PC-9 (cell line): ENCODE measurements at regions not wholly inside any gene's neighbourhood (a gene's known extent, or its start where the extent isn't known, plus 50 kb on each side); places are given as distances from the start of the nearest gene placed in this dataset.

Source experiments
- BruUV-seq: library from RNA; stranded (reverse); fragments of 400-500 nt; replicated peaks from 2 replicates; lab custom pipeline; 2021; lab: Mats Ljungman, UMichigan
- CTCF ChIA-PET: fragments of 300-600 bp; sonication (Branson Sonifier 250); formaldehyde crosslinking; loops from one replicate; lab custom pipeline; 2022; ENCODE audit warnings: antibody characterized with exemption; lab: Charles Lee
- POLR2A ChIA-PET: fragments of 300-600 bp; sonication (Branson Sonifier 250); formaldehyde crosslinking; loops from one replicate; lab custom pipeline; 2022; ENCODE audit warnings: antibody characterized with exemption; ENCODE audit not compliant: unreplicated experiment; lab: Charles Lee
- DNase-seq, 2 experiments: peaks; one replicate each; pipeline versions ENCODE4 v3.0.0 to v3.0.0-alpha.2; 2015 to 2022; ENCODE audit warnings: mixed read lengths in 1 of 2
- H2AFZ ChIP-seq: fragments of 200-600 bp; sonication (generic); 2 replicates; pipeline ENCODE4 v1.8.1; 2017; ENCODE audit warnings: antibody characterized with exemption
- H3F3A ChIP-seq: fragments of 200-600 bp; sonication (generic); 2 replicates; pipeline ENCODE4 v1.8.1; 2017; ENCODE audit warnings: antibody characterized with exemption, mild to moderate bottlenecking, low read depth; ENCODE audit not compliant: insufficient read depth
- H3K27ac ChIP-seq: fragments of 200-600 bp; sonication (generic); 2 replicates; pipeline ENCODE4 v1.6.1; 2016; ENCODE audit warnings: mixed run types
- H3K27me3 ChIP-seq: fragments of 200-600 bp; sonication (generic); 2 replicates; pipeline ENCODE4 v1.6.1; 2016; ENCODE audit warnings: low read depth, mixed run types; ENCODE audit not compliant: insufficient read depth
- H3K36me3 ChIP-seq: fragments of 200-600 bp; sonication (generic); 2 replicates; pipeline ENCODE4 v1.6.1; 2016; ENCODE audit warnings: low read depth, mixed run types
- H3K4me1 ChIP-seq: fragments of 200-600 bp; sonication (generic); replicated peaks from 2 replicates; pipeline ENCODE4 v1.6.1; 2016; ENCODE audit warnings: mixed run types; ENCODE audit not compliant: insufficient read depth
- H3K4me2 ChIP-seq: fragments of 200-600 bp; sonication (generic); 2 replicates; pipeline ENCODE4 v1.6.1; 2017; ENCODE audit warnings: mixed run types
- H3K4me3 ChIP-seq: fragments of 200-600 bp; sonication (generic); 2 replicates; pipeline ENCODE4 v1.6.1; 2016; ENCODE audit warnings: mixed run types
- H3K79me2 ChIP-seq: fragments of 200-600 bp; sonication (generic); 2 replicates; pipeline ENCODE4 v1.6.1; 2017; ENCODE audit warnings: low read depth, mixed run types
- H3K9me2 ChIP-seq: fragments of 200-600 bp; sonication (generic); 2 replicates; pipeline ENCODE4 v1.8.1; 2017; ENCODE audit warnings: mild to moderate bottlenecking; ENCODE audit not compliant: insufficient read depth
- H3K9me3 ChIP-seq: fragments of 200-600 bp; sonication (generic); 2 replicates; pipeline ENCODE4 v1.8.1; 2016; ENCODE audit warnings: low read depth; ENCODE audit not compliant: insufficient read depth
- H4K20me1 ChIP-seq: fragments of 200-600 bp; sonication (generic); 2 replicates; pipeline ENCODE4 v1.8.1; 2017; ENCODE audit not compliant: insufficient read depth
- EZH2 ChIP-seq: fragments of 200-600 bp; sonication (generic); IDR thresholded peaks from 2 replicates; pipeline ENCODE4 v1.8.0; 2017; ENCODE audit warnings: antibody characterized with exemption, low read depth
- intact Hi-C: fragments of 100-400 bp; cut with micrococcal nuclease; formaldehyde crosslinking; loops from one replicate; pipeline ENCODE4 v1.10.0; 2022; ENCODE audit not compliant: unreplicated experiment
- TF ChIP-seq, protein P1 (sequence below): fragments of 200-600 bp; sonication (generic); conservative IDR thresholded peaks from 2 replicates; pipeline ENCODE4 v1.6.1; 2017; ENCODE audit warnings: mixed run types, antibody characterized with exemption, mild to moderate bottlenecking, moderate library complexity

DNA sequence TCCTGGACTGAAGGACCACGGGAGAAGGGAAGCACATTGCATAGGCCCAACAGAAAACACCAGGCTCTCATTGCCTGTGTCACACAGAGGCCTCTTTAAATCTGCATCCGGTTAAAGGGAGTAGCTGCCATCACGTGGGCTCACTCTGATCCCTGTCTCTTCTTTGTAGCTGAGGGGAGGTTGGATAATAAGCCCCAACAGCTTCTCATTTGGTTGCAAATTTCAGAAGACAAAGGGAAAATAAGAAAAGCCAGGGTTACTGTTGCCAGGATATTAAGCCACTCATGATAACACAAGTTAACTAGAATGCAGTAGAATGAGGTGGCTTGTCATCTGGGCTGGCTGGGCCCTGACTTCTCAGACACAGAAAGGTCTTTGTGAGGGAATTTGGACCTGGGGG, 325.1 kb upstream of the ERCC4 start:
- no peaks in the 10 kb centered on the region for H3K27me3 ChIP-seq
- intact Hi-C loops: no loop called here
- no peak overlapping the region for H2AFZ ChIP-seq
- H3K36me3 ChIP-seq: no peaks in the 10 kb centered on the region
- CTCF ChIA-PET: interaction anchor here (0.5 kb wide), 1 partner anchor 15 kb away, joined by 3 read pairs; no protein-coding TSS in a partner anchor
- no peak for DNase-seq
- H3K9me2 ChIP-seq: no peaks in the 10 kb centered on the region
- TF ChIP-seq, protein P1, sequence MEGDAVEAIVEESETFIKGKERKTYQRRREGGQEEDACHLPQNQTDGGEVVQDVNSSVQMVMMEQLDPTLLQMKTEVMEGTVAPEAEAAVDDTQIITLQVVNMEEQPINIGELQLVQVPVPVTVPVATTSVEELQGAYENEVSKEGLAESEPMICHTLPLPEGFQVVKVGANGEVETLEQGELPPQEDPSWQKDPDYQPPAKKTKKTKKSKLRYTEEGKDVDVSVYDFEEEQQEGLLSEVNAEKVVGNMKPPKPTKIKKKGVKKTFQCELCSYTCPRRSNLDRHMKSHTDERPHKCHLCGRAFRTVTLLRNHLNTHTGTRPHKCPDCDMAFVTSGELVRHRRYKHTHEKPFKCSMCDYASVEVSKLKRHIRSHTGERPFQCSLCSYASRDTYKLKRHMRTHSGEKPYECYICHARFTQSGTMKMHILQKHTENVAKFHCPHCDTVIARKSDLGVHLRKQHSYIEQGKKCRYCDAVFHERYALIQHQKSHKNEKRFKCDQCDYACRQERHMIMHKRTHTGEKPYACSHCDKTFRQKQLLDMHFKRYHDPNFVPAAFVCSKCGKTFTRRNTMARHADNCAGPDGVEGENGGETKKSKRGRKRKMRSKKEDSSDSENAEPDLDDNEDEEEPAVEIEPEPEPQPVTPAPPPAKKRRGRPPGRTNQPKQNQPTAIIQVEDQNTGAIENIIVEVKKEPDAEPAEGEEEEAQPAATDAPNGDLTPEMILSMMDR: no peak
- TF ChIP-seq EZH2: no peak
- no peak overlapping the region for H3K27ac ChIP-seq
- H4K20me1 ChIP-seq: no peaks in the 10 kb centered on the region
- POLR2A ChIA-PET: no interaction called here
- H3F3A ChIP-seq: no peaks in the 10 kb centered on the region
- no peaks in the 10 kb centered on the region for H3K79me2 ChIP-seq
- H3K9me3 ChIP-seq: no peaks in the 10 kb centered on the region
- no peaks in the 10 kb centered on the region for H3K4me1 ChIP-seq
- BruUV-seq: no TSS peak
- H3K4me3 ChIP-seq: no peak overlapping the region
- H3K4me2 ChIP-seq: no peak overlapping the region

DNA sequence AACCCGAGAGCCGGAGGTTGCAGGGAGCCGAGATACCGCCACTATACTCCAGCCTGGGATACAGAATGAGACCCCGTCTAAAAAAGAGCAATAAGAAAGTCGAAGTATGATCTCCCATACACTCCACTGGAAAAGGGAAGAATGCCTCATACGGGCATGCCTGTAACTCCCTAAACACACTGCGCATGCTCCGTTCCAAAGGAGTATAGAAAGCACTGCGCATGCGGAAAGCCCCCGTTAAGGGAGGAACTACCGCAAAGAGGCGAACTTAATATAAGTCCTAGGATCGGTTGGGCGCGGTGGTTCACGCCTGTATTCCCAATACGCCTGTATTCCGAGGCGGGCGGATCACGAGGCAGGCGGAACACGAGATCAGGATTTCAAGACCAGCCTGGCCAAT, 313.1 kb upstream of the ERCC4 start:
- Histone ChIP-seq H3K4me3 (no peak overlapping the region), H3K4me1 (no peaks in the 10 kb centered on the region), H3F3A (no peaks in the 10 kb centered on the region), H2AFZ (no peak overlapping the region), H4K20me1 (no peaks in the 10 kb centered on the region), H3K9me3 (no peaks in the 10 kb centered on the region), H3K9me2 (no peaks in the 10 kb centered on the region), H3K79me2 (no peaks in the 10 kb centered on the region), H3K36me3 (no peaks in the 10 kb centered on the region), H3K4me2 (no peak overlapping the region), H3K27me3 (no peaks in the 10 kb centered on the region), H3K27ac (no peak overlapping the region)
- TF ChIP-seq EZH2: no peak
- TF ChIP-seq, protein P1: no peak
- POLR2A ChIA-PET: no interaction called here
- intact Hi-C loops: no loop called here
- CTCF ChIA-PET: no interaction called here
- BruUV-seq: no TSS peak
- no peak for DNase-seq

DNA sequence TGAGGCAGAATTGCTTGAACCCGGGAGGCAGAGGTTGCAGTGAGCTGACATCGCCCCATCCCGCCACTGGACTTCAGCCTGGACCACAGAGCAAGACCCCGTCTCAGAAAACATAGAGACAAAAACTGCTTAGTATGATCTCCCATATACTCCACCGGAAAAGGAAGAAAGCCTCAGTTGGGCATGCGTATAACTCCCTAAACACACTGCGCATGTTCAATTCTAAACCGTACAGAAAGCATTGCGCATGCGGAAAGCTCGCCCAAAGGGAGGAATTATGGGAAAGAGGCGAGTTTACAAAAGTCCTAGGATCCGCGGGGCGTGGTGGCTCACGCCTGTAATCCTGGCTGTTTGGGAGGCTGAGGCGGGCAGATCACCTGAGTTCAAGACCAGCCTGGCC, 312.7 kb upstream of the ERCC4 start:
- Histone ChIP-seq H3K79me2 (no peaks in the 10 kb centered on the region), H3K4me1 (no peaks in the 10 kb centered on the region), H3K27me3 (no peaks in the 10 kb centered on the region), H3F3A (no peaks in the 10 kb centered on the region), H2AFZ (no peak overlapping the region), H3K9me3 (no peaks in the 10 kb centered on the region), H4K20me1 (no peaks in the 10 kb centered on the region), H3K27ac (no peak overlapping the region), H3K9me2 (no peaks in the 10 kb centered on the region), H3K36me3 (no peaks in the 10 kb centered on the region), H3K4me3 (no peak overlapping the region), H3K4me2 (no peak overlapping the region)
- TF ChIP-seq, protein P1: no peak
- no peak for DNase-seq
- ChIA-PET CTCF (no interaction called here), POLR2A (no interaction called here)
- intact Hi-C loops: no loop called here
- no TSS peak for BruUV-seq
